Testis (tissue), 2 donors: ENCODE measurements at regions not wholly inside any gene's neighbourhood (a gene's known extent, or its start where the extent isn't known, plus 50 kb on each side); places are given as distances from the start of the nearest gene placed in this dataset.

Experiments
- DNase-seq: peaks from one replicate; pipeline ENCODE4 v3.0.0-alpha.2; 2019
- H3K27ac ChIP-seq, 2 donors: fragments of 200-600 bp; sonication (generic); one replicate each; pipeline ENCODE4 v1.5.1; 2019
- H3K27me3 ChIP-seq: fragments of 200-600 bp; sonication (generic); one replicate; pipeline ENCODE4 v1.5.1; 2019
- H3K36me3 ChIP-seq: fragments of 200-600 bp; sonication (generic); one replicate; pipeline ENCODE4 v1.5.1; 2017; ENCODE audit warnings: low read depth; ENCODE audit errors: missing control alignments
- H3K4me1 ChIP-seq: fragments of 200-600 bp; sonication (generic); one replicate; pipeline ENCODE4 v1.5.1; 2019
- H3K4me3 ChIP-seq, 2 donors: fragments of 200-600 bp; sonication (generic); one replicate each; pipeline ENCODE4 v1.5.1; 2017 to 2019
- H3K9me3 ChIP-seq: fragments of 200-600 bp; sonication (generic); one replicate; pipeline ENCODE4 v1.5.1; 2017
- CTCF ChIP-seq, 3 experiments: fragments of 450-650 bp in 2 of 3; fragments of 200-600 bp in 1 of 3; sonication (generic) in 1 of 3; IDR thresholded peaks; one replicate each; pipeline ENCODE4 v1.5.1; 2016 to 2019; ENCODE audit warnings: antibody characterized with exemption in 3 of 3, mild to moderate bottlenecking in 2 of 3, moderate library complexity in 1 of 3
- POLR2A ChIP-seq: fragments of 450-650 bp; IDR thresholded peaks from one replicate; pipeline ENCODE4 v1.6.1; 2017; ENCODE audit warnings: antibody characterized with exemption, mild to moderate bottlenecking, moderate library complexity
- WGBS, 2 donors: methylation state at CpG; one replicate each; pipeline ENCODE4 v1.1.5; 2018; 5-methylcytosine and 5-hydroxymethylcytosine counted together
- intact Hi-C: fragments of 100-400 bp; cut with DNase I; formaldehyde crosslinking; loops from one replicate; pipeline ENCODE4 v1.15.1; 2023; ENCODE audit warnings: low total_unique reads

- no peaks in the 10 kb centered on the region for H3K4me1 ChIP-seq
- H3K36me3 ChIP-seq: no peaks in the 10 kb centered on the region
- no peaks in the 10 kb centered on the region for H3K27me3 ChIP-seq
- DNase-seq: no peak
- no peak overlapping the region for H3K27ac ChIP-seq
- TF ChIP-seq POLR2A (no peak), CTCF (IDR thresholded peaks at IDR 0.05) (no peak)
- 89 to 92% methylated on average over 8 to 15 of the region's 15 CpGs for whole genome bisulfite sequencing, 2 donors
- H3K9me3 ChIP-seq: no peaks in the 10 kb centered on the region
- intact Hi-C loops: no loop called here
- no peak overlapping the region for H3K4me3 ChIP-seq
These were observed 560.2 kb downstream of the TCERG1L start for GRCh38 chr10:130751106-130751840.

- intact Hi-C loops: no loop called here
These were observed 559.7 kb downstream of the TCERG1L start for GRCh38 chr10:130751851-130752250.

GRCh38 chr10:130756651-130757050 lies 554.9 kb downstream of the TCERG1L start:
- Histone ChIP-seq H3K27me3 (no peaks in the 10 kb centered on the region), H3K36me3 (no peaks in the 10 kb centered on the region), H3K4me1 (no peaks in the 10 kb centered on the region), H3K4me3 (no peak overlapping the region), H3K27ac (no peak overlapping the region), H3K9me3 (no peaks in the 10 kb centered on the region)
- 81 to 94% methylated on average over 5 to 6 of the region's 6 CpGs for WGBS, 2 donors
- no peak for DNase-seq
- TF ChIP-seq CTCF (IDR thresholded peaks at IDR 0.05): no peak
- TF ChIP-seq POLR2A: no peak
- intact Hi-C loops: no loop called here

More at GRCh38 chr10:130751851-130752250, 559.7 kb downstream of the TCERG1L start:
- WGBS, 2 donors: 59 to 70% methylated on average over 8 of the region's 8 CpGs
- no peaks in the 10 kb centered on the region for H3K27me3 ChIP-seq
- no peaks in the 10 kb centered on the region for H3K4me1 ChIP-seq
- H3K9me3 ChIP-seq: no peaks in the 10 kb centered on the region
- H3K36me3 ChIP-seq: no peaks in the 10 kb centered on the region
- TF ChIP-seq CTCF (IDR thresholded peaks at IDR 0.05) (no peak), POLR2A (no peak)
- no peak overlapping the region for H3K27ac ChIP-seq
- DNase-seq: no peak
- H3K4me3 ChIP-seq: no peak overlapping the region

GRCh38 chr10:130757271-130757670 lies 554.2 kb downstream of the TCERG1L start:
- WGBS, 2 donors: 67 to 85% methylated on average over 5 of the region's 5 CpGs
- no peak for DNase-seq

More at GRCh38 chr10:130757271-130757670, 554.2 kb downstream of the TCERG1L start:
- intact Hi-C loops: no loop called here
- Histone ChIP-seq H3K27me3 (no peaks in the 10 kb centered on the region), H3K36me3 (no peaks in the 10 kb centered on the region), H3K4me3 (no peak overlapping the region), H3K27ac (no peak overlapping the region), H3K4me1 (no peaks in the 10 kb centered on the region), H3K9me3 (no peaks in the 10 kb centered on the region)
- no peak for TF ChIP-seq CTCF (IDR thresholded peaks at IDR 0.05)
- no peak for TF ChIP-seq POLR2A
